Nephron progenitor cell (in vitro differentiated cells): ENCODE measurements at regions not wholly inside any gene's neighbourhood (a gene's known extent, or its start where the extent isn't known, plus 50 kb on each side); places are given as distances from the start of the nearest gene placed in this dataset.

ENCODE experiments used
- DNase-seq: peaks from one replicate; pipeline ENCODE4 v3.0.0; 2021
- H3K27ac Mint-ChIP-seq: 2 replicates; pipeline ENCODE4 v1.8.0; 2021; ENCODE audit warnings: mild to moderate bottlenecking, moderate library complexity, mixed read lengths
- H3K27me3 Mint-ChIP-seq: 2 replicates; pipeline ENCODE4 v1.8.0; 2021; ENCODE audit warnings: mild to moderate bottlenecking, low read depth, mixed read lengths; ENCODE audit not compliant: poor library complexity
- H3K36me3 Mint-ChIP-seq: 2 replicates; pipeline ENCODE4 v1.8.0; 2021; ENCODE audit warnings: low read depth, mixed read lengths
- H3K4me1 Mint-ChIP-seq: 2 replicates; pipeline ENCODE4 v1.8.0; 2021; ENCODE audit warnings: mixed read lengths
- H3K4me3 Mint-ChIP-seq: 2 replicates; pipeline ENCODE4 v1.8.0; 2021; ENCODE audit warnings: mild to moderate bottlenecking, moderate library complexity, mixed read lengths
- H3K9me3 Mint-ChIP-seq: 2 replicates; pipeline ENCODE4 v1.8.0; 2021; ENCODE audit warnings: mild to moderate bottlenecking, moderate library complexity, mixed read lengths
- CTCF ChIP-seq: fragments of 200-600 bp; sonication (generic); IDR thresholded peaks from 2 replicates; pipeline ENCODE4 v1.5.0; 2021; ENCODE audit warnings: antibody characterized with exemption

GRCh38 chr5:10173716-10174115 is 76.0 kb downstream of the ATPSCKMT start:
- H3K27me3 Mint-ChIP-seq: peaks cover 7% of the 10 kb centered on the region
- H3K27ac Mint-ChIP-seq: no peak overlapping the region
- H3K4me3 Mint-ChIP-seq: no peak overlapping the region
- TF ChIP-seq CTCF: no peak
- H3K9me3 Mint-ChIP-seq: peaks cover 1% of the 10 kb centered on the region
- no peak for DNase-seq
- no peaks in the 10 kb centered on the region for H3K4me1 Mint-ChIP-seq
- H3K36me3 Mint-ChIP-seq: peaks cover 2% of the 10 kb centered on the region

- Mint-ChIP-seq H3K9me3 (no peaks in the 10 kb centered on the region), H3K4me3 (no peak overlapping the region), H3K27me3 (peaks cover 7% of the 10 kb centered on the region), H3K4me1 (no peaks in the 10 kb centered on the region), H3K27ac (no peak overlapping the region), H3K36me3 (no peaks in the 10 kb centered on the region)
- DNase-seq: no peak
- no peak for TF ChIP-seq CTCF
Observed at GRCh38 chr5:10172247-10172646, 77.4 kb downstream of the ATPSCKMT start.

GRCh38 chr5:10169359-10169758 is 80.3 kb downstream of the ATPSCKMT start:
- Mint-ChIP-seq H3K4me3 (no peak overlapping the region), H3K27me3 (peaks cover 12% of the 10 kb centered on the region), H3K4me1 (no peaks in the 10 kb centered on the region), H3K9me3 (peaks cover 21% of the 10 kb centered on the region), H3K36me3 (no peaks in the 10 kb centered on the region), H3K27ac (no peak overlapping the region)
- DNase-seq: no peak
- TF ChIP-seq CTCF: no peak

GRCh38 chr5:10168254-10168653 is 81.4 kb downstream of the ATPSCKMT start:
- Mint-ChIP-seq H3K4me3 (no peak overlapping the region), H3K27me3 (peaks cover 12% of the 10 kb centered on the region), H3K9me3 (peaks cover 25% of the 10 kb centered on the region), H3K27ac (no peak overlapping the region), H3K36me3 (no peaks in the 10 kb centered on the region), H3K4me1 (no peaks in the 10 kb centered on the region)
- no peak for TF ChIP-seq CTCF
- DNase-seq: no peak

GRCh38 chr5:10167806-10168205 is 81.9 kb downstream of the ATPSCKMT start:
- Mint-ChIP-seq H3K27me3 (peaks cover 12% of the 10 kb centered on the region), H3K4me3 (no peak overlapping the region), H3K9me3 (peaks cover 26% of the 10 kb centered on the region), H3K27ac (no peak overlapping the region), H3K4me1 (peaks cover under 1% of the 10 kb centered on the region), H3K36me3 (no peaks in the 10 kb centered on the region)
- no peak for DNase-seq
- no peak for TF ChIP-seq CTCF

- no peak for TF ChIP-seq CTCF
- Mint-ChIP-seq H3K4me3 (no peak overlapping the region), H3K9me3 (peaks cover 31% of the 10 kb centered on the region), H3K36me3 (peaks cover 4% of the 10 kb centered on the region), H3K27ac (no peak overlapping the region), H3K4me1 (peaks cover 14% of the 10 kb centered on the region), H3K27me3 (peaks cover 18% of the 10 kb centered on the region)
- no peak for DNase-seq
Observed at GRCh38 chr5:10166392-10166791, 83.3 kb downstream of the ATPSCKMT start.
